CD4-positive, alpha-beta T cell treated with Interleukin-15 for 4 hours (primary cell): ENCODE measurements at regions not wholly inside any gene's neighbourhood (a gene's known extent, or its start where the extent isn't known, plus 50 kb on each side); places are given as distances from the start of the nearest gene placed in this dataset.

Experiments used
- DNase-seq: peaks from one replicate; pipeline ENCODE4 v3.0.0-alpha.2; 2020; ENCODE audit warnings: low spot score

DNA sequence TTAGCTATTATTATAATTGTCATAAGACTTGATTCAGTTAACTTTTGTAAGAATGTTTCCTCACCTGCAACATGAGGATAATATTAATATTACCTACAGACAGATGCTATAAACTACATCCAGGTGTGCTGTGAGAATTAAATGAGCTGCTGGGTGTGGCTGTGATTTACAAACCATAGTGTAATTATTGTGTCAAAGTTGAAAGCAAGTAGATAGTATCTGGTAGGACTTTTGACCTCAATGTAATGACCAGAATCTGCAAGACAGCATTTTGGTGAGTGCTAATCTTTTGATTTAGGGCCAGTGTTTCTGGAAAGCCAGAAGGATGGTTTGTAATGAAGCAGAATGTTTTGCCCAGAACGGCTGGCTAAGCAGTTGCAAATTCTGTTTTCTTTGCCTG lies 162.5 kb downstream of the TRMT11 start:
- DNase-seq: no peak

DNA sequence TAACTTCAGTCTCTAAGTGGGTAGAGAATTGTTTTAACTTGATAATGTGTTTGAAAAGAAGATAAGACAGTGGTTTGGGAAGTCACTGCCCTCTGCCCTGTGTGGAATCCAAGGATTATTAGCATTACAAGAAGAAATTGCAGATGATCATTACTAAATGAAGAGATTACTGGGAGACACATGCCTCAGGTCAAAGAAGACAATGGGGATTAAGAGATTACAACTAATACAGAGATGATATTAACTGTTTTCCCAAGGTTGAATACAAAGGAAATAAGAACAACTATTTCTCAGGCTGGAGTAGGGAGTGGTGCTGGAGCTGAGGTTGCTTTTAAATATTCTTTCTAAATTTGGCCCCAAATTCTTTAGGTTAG lies 166.0 kb downstream of the TRMT11 start:
- no peak for DNase-seq

DNA sequence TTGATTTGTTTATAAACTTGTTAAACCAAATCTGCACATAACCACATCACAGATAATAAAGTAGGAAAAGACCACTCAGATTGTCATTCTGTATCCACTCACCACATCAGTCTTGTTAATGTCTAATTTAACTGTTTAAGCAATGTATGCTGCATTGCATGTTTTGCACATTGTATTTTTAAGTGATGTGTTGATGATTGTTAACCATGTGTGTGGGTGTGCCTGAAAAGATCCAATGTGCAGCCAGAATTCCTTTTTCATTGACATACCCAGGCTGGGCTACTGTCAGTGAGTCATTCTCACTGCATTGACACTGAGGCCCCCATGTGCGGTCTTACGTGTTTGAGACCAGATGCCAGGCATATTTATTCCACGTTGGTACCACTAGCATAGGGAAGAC lies 167.3 kb downstream of the TRMT11 start:
- DNase-seq: no peak

DNA sequence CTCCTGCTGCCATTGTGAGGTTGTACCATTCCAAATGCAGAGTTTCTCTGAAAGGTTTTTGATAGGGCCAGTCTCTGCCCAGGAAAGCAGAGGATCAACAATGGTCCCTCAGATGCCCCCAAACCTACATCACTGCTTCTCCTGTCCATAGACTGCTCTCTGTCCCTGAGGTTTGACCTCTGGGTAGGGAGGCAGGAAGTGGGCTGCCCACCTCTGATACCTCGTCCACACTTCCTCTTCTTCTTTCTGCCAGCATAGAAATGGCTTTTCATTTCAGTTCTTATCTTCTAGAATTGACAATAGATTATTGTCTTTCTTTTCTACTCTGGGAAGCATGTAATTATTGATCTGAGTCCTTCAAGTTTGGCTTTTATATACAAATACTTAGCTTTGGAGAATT lies 170.6 kb downstream of the TRMT11 start:
- no peak for DNase-seq

DNA sequence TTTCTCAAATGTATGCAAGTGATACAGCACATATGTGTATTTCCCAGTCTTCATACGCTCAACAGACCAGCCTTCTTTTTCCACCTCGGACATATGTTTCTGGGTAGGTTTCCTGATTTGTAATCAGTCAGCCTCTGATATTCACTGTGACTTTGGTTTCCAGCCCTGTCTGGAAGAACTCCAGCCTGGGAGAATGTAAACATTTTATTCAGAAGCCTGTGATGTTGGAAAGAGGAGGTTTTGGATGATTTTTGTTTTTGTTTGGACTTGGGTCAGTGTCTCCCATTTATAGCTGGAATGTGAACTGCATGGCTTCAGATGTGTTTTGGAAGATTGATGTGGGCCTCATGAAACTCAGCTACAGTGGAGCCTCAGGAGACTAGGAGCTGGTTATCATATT lies 172.2 kb upstream of the CENPW start:
- DNase-seq: no peak

DNA sequence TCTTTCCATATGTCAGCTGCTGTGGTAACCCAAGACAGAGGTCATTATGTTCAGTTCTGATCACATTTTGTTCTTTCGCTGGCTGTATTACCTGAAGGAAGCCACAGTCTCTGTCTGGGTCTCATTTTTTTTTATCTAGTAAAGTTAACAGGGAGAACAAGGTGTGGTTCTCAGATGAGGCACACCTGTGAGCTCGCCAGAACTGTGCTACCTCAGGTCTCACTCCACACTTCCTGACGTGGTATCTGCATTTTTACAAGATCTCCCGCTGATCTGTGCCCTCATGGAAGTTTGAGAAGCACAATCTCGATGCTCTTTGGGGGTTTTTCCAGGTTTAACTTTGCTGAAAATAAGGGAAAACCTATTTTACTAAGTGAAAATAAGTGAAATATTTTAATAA lies 169.5 kb upstream of the CENPW start:
- no peak for DNase-seq

DNA sequence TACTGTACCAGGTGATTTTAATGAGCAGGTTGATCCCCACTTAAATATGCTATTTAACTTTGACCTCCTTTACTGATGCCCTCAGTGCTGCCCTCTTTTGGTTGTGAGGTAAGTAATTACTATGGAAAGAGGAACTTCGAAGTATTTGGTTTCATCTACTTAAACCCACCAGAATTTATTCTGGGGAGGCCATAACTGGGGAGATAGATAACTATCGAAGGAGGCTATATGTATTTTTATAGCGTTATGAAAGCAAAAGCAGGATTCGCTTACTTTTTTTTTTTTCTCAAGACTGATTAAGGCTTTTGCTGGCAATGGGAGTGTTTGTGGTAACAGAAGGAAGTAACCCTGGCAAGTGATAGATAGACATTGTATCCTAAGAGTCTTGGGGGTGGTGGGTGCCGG lies 168.9 kb upstream of the CENPW start:
- DNase-seq: peak; percentile 26

DNA sequence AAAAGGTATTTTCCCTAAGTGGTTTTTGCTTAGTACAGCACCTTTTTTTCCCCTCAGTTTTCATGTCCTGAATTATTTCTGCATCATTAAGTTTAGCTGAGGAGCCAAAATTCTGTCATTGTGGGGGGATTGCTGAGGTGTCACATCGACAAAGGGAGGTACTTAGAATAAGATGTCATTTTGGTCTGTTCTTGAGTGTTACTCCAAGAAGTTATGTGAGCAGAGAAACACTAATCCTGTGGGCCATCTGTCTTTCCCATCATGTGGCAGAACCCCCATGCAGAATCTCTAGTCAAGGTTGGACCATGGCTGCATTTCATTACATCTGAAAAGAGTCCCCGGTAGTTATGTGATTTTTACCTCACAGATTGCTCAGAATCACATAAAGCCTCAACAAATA lies 167.8 kb upstream of the CENPW start:
- DNase-seq: no peak

DNA sequence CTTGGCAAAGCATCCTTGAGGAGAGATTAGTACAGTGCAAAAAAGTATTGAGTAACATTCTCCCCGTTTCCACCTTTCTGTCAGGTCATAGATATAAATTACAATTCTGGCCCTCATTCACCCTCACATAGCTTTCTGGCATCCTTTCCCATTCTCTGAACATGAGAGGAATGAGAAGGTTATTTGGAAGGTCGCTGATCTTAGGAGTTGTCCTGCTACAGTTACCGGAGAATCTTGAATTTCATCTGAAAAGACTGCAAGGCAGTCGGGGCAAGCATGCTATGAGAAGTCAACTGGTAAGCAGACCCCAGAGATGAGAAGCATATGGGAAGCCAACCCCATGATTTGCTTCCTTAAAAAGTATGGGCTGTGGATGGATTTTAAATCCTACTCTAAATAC lies 166.7 kb upstream of the CENPW start:
- DNase-seq: no peak

DNA sequence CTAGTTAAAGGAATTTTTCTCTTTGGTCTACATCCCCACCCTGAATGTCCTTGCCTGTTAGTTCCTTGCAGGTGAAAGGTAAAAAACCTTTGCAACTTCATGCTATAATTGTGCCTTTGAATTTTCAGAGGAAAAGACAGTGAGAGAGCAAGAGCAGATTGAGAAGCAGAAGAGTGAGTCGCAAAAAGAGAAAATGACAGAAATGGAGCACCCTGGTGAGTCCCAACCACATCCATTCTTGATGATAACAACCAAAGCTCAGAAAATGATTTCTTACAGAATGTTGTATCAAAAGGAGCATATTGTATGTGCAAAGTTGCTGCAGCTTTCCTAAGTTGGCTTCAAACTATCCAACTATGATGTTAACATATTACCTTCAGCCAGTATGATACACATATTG lies 165.2 kb upstream of the CENPW start:
- DNase-seq: no peak

DNA sequence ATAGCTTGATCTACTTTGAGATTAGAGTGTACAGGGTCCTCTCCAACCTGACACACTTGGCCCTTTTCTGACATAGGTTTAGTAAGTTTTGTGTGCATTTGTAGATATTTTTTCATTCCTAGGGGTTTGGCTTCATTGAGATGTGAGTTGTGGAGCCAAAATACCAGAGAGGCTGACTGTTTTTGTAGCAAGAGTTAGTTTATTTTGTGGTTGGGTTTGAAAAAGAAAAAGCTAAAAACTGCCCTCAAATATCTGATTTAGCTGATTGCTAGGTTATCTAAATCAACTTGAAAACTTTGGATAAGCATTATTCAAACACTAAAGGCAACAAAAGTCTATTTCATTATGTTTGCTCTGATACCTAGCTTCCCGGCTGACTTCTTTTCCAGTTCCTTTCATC lies 164.7 kb upstream of the CENPW start:
- no peak for DNase-seq

DNA sequence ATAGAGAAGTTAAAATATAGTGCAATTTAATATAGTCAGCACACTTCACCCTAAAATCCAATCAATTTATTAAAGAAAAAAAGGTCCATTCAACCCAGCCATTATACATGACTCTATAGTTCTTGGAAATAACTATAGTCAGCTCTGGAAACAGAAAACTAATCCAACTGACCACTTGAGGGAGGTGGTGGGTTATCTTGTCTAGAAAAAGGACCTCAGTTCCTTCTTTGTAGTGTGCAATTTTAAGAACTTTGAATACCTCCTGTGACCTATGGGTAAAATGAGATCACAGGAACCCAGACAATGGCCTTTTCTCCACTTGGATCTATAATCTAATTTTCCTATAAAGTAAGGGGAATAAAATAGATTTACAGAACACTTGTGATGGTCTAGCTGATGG lies 163.6 kb upstream of the CENPW start:
- DNase-seq: no peak

DNA sequence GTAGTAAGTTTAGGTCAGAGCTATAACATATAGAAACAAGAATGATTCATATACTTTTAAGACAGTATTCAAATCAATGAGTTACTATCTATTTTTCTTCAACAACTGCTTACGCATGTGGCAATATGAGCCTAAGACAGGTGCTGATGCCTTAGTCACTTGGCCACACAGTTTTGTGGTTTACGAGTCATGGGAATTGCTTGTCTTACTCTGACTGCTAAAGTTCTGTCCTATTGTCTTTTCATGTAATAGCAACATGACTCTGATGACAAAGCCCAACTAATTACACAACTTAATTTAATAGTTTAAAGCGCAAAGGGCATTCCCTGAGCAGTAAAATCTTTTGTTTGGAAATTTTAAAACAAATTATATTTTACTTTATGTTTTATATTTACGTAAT lies 159.3 kb upstream of the CENPW start:
- DNase-seq: no peak

DNA sequence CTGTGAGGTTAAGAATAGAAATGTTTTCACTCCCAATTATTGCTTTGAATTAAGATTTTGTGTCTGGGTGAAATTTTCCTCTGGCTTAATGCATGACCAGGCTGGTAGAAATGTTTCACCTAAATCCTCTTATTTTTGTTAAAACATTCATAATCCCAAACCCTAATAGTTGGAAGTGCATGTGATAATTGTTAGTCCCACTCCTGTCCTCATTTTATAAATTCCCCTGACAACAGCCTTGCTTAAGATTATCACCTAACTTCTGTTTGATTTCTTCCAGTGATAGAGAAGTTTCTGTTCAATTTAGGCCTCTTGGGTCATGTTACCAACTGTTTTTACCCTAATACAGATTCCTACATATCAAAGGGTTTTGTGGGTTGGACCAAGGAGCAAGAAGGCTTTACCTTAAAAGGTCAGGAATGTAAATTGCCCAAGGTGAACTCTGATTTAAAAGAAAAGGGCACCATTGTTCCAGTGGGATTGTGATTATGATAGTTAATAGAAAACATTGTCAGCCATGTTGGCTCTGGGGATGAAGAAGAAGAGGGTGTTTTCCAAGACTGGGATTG lies 158.7 kb upstream of the CENPW start:
- DNase-seq: no peak

DNA sequence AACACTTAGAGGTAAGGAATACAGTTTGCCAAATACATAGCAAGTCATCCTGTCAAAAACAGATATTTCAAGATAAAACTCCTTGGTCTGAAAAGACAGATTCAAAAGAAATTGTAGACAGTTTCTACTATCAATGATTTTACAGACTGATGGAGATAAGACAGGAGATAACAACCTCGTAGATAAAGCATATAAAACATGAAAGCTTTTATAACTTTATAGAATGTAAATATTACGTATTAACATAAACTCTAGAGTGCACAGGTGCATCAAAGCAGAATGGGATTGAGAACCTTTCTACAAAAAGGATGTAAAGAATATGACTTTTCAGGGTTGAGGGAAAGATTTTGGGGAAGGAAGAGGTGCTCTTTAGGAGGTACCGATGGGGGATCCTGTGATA lies 158.0 kb upstream of the CENPW start:
- no peak for DNase-seq

DNA sequence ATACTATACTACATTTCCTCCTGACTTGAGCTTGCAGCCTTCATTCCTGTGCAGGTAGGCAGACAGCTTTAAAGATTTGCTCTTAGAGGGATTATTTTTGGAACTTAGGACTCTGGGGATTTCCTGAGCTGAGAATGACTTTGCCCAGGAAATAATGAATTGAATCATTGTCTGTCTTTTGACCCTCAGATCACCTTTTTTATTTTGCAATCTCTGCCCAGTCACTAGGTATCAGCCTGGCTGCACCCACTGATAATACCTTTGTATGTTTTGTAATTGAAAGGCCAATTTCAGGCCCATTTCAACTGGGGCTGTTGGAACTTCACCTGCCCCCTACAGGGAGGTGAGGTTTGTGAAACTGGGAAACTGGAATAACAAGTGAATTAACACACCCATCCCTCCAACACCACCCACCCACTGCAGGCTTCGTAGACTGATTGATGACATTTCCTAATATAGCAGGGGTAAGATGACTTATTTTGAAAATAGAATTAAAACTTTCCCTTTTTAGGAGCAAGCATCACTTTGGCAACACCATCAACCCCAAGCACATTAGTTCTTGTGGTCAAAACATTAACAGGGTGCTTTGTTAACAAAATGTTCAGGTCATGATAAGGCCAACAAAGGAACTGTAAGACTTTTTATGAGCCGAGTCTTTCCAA lies 157.1 kb upstream of the CENPW start:
- no peak for DNase-seq

DNA sequence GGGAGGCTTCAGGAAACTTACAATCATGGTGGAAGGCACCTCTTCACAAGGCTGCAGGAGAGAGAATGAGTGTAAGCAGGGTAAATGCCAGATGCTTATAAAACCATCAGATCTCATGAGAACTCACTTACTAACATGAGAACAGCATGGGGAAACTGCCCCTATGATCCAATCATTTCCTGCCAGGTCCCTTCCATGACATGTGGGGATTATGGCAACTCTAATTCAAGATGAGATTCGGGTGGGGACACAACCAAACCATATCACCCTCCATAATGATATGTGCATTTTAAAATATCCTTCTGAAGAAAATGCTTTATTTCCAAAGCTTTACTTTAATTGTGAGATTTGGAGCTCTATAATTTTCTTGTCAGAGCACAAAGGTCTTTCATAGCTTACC lies 154.1 kb upstream of the CENPW start:
- no peak for DNase-seq

DNA sequence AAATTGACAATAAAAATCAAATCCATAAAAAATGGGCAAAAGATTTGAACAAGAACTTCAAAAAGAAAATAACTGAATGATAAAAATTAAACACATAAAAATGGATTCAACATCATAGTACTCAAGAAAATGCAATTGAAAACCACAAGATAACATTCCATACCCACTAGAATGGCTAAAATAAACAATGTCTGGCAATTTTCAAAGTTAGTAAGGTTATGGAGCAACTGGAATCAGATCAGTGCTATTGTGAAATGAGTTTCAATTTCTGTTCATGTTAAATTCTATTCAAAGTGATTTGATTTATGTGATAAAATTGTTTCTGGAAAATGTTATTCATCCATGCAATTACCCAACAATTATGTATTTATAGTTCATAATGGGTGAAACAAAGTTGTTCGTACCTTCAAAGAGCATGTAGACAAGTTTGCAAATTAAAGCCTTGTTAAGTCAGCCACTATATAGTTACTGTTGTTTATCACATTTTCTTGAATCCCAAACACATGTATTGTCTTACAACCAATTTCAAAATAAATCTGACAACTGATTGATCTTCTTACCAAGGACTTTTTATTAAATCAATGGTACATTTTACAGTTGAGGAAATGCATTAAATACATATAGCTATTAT lies 151.5 kb upstream of the CENPW start:
- DNase-seq: no peak

DNA sequence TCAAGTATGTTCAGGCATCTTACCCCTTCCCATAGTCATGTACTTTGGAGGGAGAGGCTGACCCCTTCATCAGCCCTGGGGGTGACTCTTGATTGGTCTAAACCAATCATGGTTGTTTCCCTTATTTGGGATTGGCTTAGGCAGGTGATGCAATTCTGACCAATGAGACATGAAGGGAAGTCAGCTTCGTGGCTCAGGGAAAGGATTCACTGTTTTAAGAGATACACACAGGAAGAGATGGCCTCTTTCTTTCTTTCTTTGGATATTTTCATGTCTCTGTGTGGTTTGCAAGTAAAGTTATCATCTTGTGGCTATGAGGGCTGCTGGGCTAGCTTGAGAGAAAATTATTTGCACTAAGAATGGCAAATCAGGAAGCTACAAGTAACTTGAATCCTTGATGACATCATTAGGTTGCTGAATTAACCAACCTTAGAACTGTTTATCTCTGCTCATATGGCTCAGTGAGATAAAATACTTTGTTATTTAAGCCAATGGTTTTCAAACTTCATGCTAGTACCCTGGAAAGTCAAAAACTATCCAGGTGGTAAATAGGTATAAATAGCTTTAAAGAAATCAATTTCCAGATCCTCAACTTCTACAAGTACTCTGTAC lies 144.2 kb upstream of the CENPW start:
- no peak for DNase-seq

DNA sequence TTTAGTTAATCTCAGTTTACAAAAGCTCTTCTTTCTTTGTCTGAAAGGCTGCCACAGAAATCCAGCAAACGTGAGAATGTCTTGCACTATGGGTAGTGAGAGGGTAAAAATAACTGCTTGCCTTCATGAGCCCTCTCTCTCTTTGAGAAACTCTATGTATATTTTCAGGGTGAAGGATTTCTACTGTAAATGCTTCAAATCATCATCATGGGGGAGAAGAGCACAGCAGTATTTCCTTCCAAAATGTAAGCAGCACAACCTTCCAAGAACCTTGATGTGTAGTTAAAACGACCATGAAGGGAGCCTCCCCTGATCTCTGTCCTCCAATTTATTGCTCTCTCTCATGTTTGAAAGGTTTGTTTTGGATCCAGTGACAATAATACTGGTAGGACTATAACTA lies 141.3 kb upstream of the CENPW start:
- no peak for DNase-seq

DNA sequence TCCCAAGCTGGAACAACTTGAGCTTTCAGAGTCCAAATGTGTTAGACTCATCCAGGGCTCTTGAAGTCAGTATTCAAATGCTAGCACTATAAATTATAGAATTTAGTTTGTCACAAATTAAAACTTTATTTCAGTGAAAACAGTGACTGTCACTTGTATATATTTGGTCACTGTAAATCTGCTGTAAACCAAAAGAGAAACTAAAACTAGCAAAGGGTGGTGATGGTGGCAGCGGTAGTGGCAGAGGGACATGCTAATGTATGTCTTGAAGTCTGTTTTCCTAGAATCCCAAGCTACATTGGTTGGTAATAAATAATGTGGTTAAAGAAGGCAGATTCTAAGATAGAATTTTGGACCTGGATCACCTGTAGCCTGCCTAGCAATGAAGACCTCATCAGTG lies 140.4 kb upstream of the CENPW start:
- DNase-seq: peak; percentile 6

DNA sequence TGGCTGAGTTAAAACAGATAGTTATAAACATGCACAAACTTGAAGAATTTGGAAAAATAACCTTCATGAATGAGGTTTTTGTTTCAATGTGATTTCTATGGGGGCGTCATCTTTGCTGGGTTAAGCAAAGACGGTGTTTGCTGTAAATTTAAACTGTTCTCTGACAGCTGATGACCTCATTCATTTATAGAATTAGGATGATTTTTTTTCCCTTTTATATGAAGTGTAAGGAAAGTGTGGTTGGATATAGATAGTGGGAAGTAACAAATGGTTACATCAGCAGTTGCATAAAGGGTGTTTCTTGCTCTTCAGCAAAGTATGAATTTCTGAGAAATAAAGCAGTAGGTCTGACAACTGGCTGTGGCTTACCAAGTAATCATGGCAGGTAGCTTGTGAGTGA lies 137.2 kb upstream of the CENPW start:
- DNase-seq: no peak

DNA sequence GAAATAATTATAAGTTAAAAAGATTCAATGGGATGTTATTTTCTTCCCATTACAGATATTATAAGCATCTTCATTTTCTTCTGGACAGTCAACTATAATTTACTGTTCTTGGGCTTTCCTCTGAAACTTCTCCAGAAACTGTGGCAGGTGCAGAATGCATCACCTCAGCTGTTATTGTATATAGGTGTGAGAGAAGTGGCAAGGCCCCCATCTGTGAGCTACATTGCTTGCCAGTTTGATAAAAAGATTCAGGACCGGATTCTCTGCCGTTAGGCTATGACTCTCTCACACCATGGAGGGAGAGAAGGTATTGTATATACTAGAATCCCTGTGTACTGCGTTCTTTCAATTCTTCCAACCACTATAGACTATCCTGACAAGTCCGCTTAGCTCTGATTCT lies 135.8 kb upstream of the CENPW start:
- no peak for DNase-seq

DNA sequence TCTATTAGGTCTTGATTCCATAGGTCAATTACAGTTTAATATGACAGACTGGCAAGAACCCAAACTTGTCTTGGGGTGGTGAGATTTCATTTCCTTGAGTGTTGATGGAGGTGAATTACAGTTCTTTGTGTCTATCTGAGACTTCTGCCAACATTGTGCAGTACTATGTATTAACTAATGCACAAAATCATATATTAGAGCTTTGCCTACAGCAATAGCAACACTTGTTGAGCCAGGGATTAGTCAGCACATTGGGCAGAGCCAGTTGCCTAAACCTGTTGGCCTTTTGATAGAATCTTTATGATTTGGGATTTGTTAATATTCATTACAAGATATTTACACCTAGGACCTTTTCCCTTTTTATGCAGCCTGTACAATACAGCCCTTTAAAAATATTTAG lies 135.3 kb upstream of the CENPW start:
- no peak for DNase-seq
